CD4-positive, alpha-beta T cell treated with Interleukin-21 for 1 hour (primary cell): ENCODE measurements at regions not wholly inside any gene's neighbourhood (a gene's known extent, or its start where the extent isn't known, plus 50 kb on each side); places are given as distances from the start of the nearest gene placed in this dataset.
"Not testable (repeated sequence)": the region's sequence is repeated elsewhere in the genome, so short reads cannot be mapped to it uniquely, and the experiment has no call there.

Experiments
- DNase-seq: peaks from one replicate; pipeline ENCODE4 v3.0.0-alpha.2; 2020

- DNase-seq, result no peak
These were observed 141.4 kb upstream of the MRPS22 start for GRCh38 chr3:139202226-139202958.

DNA sequence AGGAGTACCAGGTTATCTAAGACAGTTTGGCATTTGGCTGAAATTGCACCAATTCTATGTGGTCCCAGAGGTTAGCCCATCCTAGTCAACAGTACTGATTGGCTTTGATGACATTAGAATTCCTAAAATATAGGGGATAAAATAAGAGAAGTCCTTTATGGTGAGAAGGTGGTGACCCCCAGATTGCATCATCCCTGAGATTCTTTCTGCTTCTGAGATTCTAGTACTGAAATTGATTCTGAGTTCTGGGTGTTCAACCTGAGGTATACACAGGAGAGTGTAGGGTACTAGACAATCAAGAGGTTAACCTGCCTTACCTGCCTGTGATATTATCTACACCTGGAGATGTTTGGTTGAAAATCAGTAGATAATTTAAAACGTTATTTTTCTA lies 140.9 kb upstream of the MRPS22 start:
- no peak for DNase-seq

DNA sequence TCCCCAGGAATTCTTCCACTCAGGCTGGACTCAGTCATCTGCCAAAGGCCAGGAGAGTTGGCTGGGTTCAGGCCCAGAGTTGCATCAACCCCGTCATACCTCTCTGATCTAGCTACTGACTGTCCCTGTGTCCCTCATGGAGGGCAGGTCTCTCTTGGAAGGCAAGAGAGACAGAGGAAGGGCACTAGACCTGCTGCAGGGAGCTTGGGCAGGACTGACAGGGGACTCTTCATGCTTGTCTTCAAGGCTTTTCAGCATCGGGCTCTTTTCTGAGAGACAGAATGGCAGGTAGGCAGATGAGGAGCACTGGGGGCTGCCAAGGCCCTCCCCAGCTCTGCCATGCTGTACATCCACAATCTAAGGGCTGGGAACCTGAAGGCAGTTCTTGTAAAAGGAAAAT lies 140.1 kb upstream of the MRPS22 start:
- no peak for DNase-seq

DNA sequence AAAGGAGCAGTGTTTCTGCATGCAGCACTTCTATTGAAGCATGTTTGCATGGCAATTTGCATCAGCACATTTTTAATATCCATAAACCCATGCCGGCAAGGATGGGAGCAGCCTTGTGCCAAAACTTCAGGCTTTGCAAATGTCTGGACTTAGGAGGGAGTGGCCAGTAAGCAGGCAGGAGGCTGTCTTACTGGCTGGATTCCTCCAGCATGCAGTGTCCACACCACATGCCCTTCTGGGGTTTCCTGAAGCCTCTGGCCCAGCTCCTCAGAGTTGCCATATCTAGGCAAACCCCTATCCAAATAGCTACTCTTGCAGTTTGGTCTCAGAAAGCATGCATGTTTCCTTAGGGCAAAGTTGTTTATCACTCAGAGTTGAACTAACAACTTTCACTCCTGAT lies 139.1 kb upstream of the MRPS22 start:
- DNase-seq, result no peak

- DNase-seq, result no peak
These were observed 129.9 kb upstream of the MRPS22 start for GRCh38 chr3:139213936-139214335.

DNA sequence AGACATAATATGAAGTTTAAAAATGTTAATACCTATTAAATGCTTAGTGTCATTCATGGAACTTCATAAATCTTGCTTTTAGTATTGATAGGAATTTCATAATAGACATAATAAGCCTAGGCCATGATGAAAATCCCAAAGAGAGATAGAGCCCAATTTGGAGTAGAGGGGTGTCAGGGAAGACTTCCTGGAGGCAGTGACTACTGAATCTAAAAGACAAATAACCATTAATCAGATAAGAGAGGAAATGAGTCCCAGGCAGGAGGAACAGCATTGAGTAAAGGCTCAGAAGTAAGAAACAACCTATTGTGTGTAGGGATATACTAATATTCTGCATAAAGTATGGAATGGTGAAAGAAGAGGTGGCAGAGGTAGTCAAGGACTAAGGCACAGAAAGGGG lies 126.9 kb upstream of the MRPS22 start:
- DNase-seq, result no peak

DNA sequence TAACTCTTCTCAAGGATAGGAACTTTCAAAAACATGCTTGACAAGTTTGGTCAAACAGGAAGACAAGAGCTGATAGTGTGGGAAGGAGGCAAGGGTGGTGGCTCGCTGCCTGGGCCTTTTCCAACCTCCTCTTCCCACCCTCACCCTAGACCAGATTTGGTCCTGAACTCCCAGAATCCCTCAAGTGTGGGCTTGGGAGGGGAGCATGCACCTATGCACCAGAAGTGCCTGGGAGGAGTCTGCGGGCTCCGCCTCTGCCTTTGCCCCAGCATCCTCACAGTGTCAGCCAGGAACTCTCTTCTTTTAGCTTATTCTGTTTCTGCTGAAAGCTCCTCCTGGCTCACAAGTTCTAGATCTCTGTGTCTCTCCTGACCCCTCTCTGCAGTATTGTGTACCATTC lies 126.2 kb upstream of the MRPS22 start:
- no peak for DNase-seq

DNA sequence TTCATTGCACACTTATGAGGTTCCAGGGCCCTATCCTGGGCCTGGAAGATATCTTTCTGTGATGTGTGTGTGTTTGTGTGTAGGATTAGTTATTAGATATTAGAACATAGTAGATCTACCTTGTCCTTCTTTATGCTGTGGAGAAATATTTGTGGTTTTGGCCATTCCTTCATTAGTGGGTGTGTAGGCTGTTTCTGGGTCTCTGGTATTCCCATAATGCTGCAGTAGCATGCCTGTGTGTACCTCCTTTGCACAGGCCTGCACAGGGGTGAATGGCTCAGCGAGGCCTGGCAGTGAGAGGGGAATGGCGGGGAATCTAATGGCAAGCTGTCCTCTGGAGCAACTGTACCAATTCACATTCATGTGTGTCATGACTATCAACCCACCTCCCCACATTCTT lies 125.8 kb upstream of the MRPS22 start:
- no peak for DNase-seq

DNA sequence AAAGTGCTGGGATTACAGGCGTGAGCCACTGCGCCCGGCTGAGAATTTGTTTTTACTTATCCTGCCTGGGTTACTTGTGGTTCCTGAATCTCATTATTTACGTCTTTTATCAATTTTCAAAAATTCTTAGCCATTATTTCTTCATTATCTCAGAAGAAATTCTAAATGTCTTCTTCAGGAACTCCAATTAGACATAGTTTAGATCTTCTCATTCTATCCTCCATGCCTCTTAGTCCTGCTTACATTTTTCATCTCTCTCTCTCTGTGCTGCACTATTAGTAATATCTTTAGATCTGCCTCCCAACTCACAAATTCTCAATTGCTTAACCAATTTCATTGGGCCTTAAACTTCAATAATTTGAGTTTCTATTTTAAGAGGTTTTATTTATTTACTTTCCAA lies 124.4 kb upstream of the MRPS22 start:
- no peak for DNase-seq

DNA sequence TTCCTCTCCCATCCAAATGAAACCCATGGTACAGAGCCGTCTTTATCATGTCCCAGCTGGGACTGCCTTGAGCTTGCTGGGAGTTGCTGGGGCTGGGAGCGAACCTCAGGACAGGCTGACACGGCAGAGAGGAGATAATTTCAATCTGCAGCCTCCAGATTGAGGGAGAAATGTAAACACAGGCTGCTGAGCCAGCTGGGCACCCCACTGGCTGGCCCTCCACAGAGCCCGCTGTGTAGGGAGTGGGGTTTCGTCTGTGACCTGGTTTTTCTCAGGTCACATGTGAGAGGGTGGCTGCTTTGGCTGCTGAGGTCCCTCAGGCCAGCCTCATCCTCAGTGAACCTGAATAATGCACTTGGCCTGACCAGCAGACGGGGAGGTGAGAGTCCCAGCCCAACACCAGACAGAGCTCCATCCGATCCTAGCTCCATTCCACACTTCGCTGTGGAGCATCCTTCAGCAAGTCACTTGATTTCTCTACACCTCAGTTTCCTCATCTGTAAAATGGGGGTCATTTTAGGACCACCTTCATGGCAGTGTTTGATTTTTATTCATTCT lies 121.6 kb upstream of the MRPS22 start:
- DNase-seq, result no peak

DNA sequence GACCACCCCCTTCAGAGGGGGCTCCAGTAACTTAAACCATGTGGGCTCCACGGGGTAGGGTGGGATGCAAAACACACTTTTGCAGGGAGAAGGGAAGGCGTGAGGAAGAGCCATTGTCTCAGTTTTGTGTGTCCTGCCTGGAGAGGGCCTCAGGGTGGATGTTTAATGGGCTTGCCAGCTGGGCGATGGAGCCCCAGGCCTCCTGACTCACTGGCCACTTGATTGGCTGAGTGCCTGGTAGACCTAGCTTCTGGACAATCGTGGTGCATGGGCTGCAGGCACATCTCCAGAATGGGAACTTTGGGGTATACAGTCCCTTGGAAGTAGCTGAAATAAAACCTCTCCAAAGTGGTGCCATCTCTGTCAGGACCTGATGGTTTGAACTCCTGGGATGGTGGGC lies 118.3 kb upstream of the MRPS22 start:
- DNase-seq, result no peak

DNA sequence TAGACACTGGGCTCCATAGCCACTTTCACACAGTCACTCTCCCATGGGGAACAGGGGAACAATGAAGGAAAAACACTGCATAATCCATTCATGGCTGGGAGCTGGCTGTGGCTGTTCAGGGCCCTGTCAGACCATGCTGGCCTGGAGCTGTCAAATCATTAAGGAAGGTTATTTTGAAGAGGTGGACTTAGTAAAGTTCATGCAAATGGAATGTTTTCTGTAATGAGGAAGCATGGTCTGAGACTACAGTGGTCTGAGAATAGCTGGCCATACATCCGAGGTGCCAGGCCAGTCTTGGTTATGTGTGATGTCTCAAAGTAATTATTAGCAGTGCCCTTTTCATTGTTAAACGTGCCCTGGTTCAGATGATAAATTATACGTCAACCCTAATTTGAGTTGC lies 117.1 kb upstream of the MRPS22 start:
- DNase-seq, result no peak

DNA sequence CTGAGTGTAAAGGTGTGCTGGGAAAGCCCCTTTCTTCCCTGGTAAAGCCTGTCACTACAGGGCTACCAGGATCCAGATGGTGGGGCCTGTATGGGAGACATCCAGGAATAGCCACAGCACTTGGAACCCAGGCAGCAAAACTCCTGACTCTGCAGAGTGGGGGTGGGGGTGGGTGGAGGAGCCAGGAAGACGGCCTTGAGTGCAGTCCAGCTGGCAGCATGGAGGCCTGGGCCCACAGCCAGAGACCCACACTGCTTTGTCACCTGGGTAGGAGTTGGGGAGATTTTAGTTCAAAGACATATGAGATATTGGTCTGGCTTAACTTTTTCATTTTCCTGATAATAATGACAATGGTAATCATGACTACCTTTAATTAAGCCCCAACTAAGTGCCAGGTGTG lies 116.7 kb upstream of the MRPS22 start:
- DNase-seq, result no peak

- DNase-seq, result no peak
These were observed 116.0 kb upstream of the MRPS22 start for GRCh38 chr3:139227827-139228226.

DNA sequence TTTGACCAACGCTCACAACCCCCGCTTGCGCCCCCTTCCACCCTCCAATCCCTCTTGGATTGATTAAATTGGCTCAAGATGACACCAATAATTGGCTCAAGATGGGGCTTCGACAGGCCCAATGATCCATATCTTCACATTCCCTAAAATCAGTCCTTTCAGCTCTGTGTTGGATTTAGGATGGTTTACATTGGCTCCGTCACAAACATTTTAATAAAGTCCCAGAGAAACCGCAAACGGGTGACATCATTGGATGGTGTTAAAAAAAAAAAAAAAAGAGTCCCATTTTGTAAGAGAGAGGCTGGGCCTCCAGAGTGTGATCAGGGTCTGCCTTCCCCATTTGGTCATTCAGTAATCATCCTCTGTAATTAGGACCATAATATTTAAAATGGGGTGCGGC lies 113.4 kb upstream of the MRPS22 start:
- no peak for DNase-seq

- no peak for DNase-seq
These were observed 112.1 kb upstream of the MRPS22 start for GRCh38 chr3:139231555-139232281.

DNA sequence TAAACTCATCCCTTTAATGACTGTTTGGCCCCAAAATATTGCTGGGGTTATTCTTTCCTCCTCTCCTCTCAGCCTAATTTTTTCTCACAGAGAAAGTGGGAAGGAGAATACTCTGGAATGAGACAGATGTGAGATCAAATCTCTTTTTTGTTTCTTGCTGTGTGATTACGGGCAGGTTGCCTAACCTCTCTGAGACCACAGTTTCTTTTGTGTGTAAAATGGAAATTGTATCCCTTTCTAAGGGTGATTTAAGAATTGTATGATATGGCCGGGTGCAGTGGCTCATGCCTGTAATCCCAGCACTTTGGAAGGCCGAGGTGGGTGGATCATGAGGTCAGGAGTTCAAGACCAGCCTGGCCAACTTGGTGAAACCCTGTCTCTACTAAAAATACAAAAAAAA lies 111.5 kb upstream of the MRPS22 start:
- not testable (repeated sequence) for DNase-seq

GRCh38 chr3:139234491-139234890 lies 109.3 kb upstream of the MRPS22 start:
- DNase-seq, result no peak

- no peak for DNase-seq
These were observed 108.6 kb upstream of the MRPS22 start for GRCh38 chr3:139235192-139235591.

DNA sequence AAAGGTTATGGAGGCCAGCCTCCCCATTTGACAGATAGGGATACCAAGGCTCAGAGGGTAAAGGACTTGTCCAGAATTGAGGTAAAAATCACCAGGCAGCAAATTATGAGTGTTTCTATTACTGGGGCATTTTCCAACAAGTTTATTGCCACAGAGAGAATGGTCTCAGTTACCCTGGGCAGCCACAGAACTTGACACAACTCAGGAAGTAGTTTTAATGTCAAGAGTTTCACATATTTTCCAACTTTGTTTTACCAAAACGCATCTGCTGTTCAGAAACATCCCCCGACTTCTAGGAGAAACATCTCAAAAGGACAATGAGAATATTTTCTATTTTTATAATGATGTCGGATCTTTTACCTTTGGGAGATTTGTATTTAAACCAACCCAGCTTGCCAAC lies 107.5 kb upstream of the MRPS22 start:
- no peak for DNase-seq

- no peak for DNase-seq
These were observed 105.4 kb upstream of the MRPS22 start for GRCh38 chr3:139238281-139239030.

- no peak for DNase-seq
These were observed 104.3 kb upstream of the MRPS22 start for GRCh38 chr3:139239550-139239949.

DNA sequence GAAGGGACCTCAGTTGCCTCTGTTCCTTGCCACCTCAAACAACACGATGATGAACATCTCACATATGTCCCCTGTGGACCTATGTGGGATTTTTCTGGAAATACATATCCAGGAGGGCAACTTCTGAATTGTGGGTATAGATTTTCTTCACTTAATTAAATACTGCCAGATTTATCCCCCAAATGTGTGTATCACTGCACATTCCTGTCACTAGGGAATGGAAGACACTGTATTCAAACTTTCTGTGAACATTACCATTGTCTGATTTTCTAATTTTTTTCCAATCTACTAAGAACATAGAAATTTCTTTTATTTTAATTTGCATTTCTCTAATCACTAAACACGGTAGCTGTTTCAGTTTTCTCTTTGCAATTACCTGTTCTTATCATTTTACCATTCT lies 102.0 kb upstream of the MRPS22 start:
- no peak for DNase-seq

DNA sequence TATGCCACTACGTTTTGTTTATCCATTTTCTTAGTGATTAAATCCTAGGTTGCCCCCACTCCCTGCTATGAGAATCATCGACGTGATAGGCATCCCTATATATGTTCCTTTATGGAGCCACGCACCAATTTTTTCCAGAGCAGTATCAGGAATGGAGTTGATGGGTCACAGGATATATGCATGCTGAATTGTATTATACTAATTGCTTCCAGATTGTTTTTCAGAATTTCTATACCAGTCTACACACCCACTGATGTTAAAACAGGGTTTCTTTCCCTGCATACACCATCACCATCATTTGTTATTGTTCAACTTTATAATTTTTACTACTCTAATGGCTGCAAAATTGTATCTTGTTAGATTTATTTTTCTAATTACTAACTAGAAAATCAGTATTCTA lies 100.1 kb upstream of the MRPS22 start:
- no peak for DNase-seq
